ENCODE measurements at regions not wholly inside any gene's neighbourhood (a gene's known extent, or its start where the extent isn't known, plus 50 kb on each side); places are given as distances from the start of the nearest gene placed in this dataset.

GRCh38 chr16:22973522-22973921 is 159.6 kb downstream of the HS3ST2 start:
- TF ChIP-seq CTCF (CRISPR knock-in tag; IDR thresholded peaks at IDR 0.05) (no peak), SP5 (CRISPR knock-in tag; IDR thresholded peaks at IDR 0.05; ENCODE audit: borderline replicate concordance, low read depth) (no peak), TEAD2 (CRISPR knock-in tag; IDR thresholded peaks at IDR 0.05) (no peak), MAFG (CRISPR knock-in tag; IDR thresholded peaks at IDR 0.05) (no peak), CEBPG (CRISPR knock-in tag; IDR thresholded peaks at IDR 0.05) (no peak), CREM (IDR thresholded peaks at IDR 0.05) (no peak), CREM (CRISPR knock-in tag; IDR thresholded peaks at IDR 0.05) (no peak), CAMTA2 (CRISPR knock-in tag; IDR thresholded peaks at IDR 0.05; ENCODE audit: borderline replicate concordance) (no peak), ZNF891 (CRISPR knock-in tag; IDR thresholded peaks at IDR 0.05) (no peak), KLF6 (CRISPR knock-in tag; IDR thresholded peaks at IDR 0.05) (no peak), FOXM1 (CRISPR knock-in tag; IDR thresholded peaks at IDR 0.05) (no peak)
